ENCODE measurements at regions not wholly inside any gene's neighbourhood (a gene's known extent, or its start where the extent isn't known, plus 50 kb on each side); places are given as distances from the start of the nearest gene placed in this dataset.
A peak's percentile ranks its signal among the peaks of the same experiment; 100 is the strongest.
"Not testable (repeated sequence)": the region's sequence is repeated elsewhere in the genome, so short reads cannot be mapped to it uniquely, and the experiment has no call there.

DNA sequence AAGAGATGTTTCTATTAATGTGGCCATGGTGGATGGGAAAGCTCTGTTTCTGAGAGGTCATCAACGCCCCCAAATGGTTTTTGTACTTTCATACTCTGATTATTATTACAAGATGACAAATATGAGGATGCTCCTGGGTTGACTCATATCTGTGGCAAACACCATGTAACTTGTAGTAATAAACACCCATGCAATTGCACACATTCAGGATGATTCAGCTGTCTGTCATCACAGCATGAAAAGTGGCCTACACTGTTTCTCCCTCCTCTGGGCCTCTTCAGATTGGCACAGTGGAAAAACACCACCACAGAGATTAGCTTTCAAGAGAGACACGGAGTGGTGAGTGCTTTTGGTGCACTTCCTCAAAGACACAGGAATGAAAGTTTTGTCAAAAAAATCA lies 85.4 kb downstream of the MTNR1B start:
- H3K4me2 ChIP-seq (ENCODE audit: low read length), result peak overlapping the region; percentile 15
- no peaks in the 10 kb centered on the region for H3K27me3 ChIP-seq (ENCODE audit: control insufficient read depth, insufficient read depth, low read length)
- H3K4me3 ChIP-seq (ENCODE audit: low read length), result no peak overlapping the region
- no peaks in the 10 kb centered on the region for H3K9me3 ChIP-seq (replicated peaks; ENCODE audit: low read length)
- peaks cover 34% of the 10 kb centered on the region for H3K4me1 ChIP-seq (ENCODE audit: control insufficient read depth, insufficient read depth, low read length)
- H3K9ac ChIP-seq (ENCODE audit: low read depth, low read length), result no peak overlapping the region
- no peaks in the 10 kb centered on the region for H3K36me3 ChIP-seq (ENCODE audit: insufficient read depth, low read length)

DNA sequence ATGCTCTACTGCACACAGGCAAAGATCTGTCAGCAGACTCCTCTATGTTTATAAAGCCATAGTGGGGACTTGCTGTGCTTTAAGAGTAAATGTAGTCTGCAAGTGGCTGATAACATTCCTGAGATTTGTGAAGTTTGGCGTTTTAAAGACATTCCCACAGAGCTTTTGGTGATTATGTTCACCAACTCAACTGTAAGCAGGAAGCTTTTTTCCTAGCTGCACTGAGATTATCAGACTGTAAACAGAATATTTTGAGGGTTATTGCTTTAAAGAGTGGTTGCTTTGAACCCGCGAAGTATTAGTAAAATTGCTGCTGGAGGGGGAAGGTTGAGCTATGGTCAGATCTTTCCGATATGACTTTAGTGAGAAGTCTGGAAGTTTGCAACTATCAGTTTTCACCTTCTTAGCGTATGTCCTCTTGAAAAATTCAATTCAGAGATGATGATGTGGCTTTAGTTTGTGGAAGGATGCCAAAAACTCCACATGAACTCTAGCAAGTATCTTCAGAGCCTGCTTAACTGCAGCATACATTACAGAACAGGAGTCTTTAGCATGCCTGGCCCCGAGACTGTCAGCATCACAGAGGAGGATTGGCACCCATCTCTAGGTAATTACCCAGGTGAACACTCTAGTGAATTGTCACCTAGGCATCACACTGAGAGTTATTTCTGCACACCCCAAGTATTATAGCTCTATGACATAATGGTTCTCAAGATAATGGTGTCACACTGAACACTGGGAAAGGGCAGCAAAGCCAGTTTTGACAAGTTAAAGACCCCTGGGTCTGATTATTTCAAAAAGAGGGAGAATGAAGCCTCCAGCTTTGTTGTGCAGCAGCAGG lies 89.9 kb downstream of the MTNR1B start:
- H3K27me3 ChIP-seq (ENCODE audit: control insufficient read depth, insufficient read depth, low read length), result no peaks in the 10 kb centered on the region

DNA sequence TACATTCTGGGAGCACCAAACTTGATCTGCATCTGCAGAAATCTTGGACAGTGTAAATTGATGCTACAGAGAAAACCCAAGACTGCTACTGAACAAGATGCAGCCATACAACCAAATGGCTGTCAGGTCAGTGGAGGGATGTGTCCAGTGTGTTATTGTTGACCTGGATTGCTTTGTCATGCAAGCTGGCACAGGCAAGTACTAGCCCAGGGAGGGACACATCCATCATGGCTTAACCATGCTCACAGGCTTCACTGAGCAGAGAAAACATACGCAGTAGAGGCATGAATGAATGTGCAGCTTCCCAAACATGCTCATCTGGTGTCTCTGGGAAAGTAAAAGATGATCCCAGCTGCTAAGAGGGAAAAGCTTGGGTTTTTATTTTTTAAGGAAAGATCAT lies 93.6 kb downstream of the MTNR1B start:
- no peak overlapping the region for H3K4me2 ChIP-seq (ENCODE audit: low read length)
- no peaks in the 10 kb centered on the region for H3K36me3 ChIP-seq (ENCODE audit: insufficient read depth, low read length)
- no peaks in the 10 kb centered on the region for H3K27me3 ChIP-seq (ENCODE audit: control insufficient read depth, insufficient read depth, low read length)
- H3K9me3 ChIP-seq (replicated peaks; ENCODE audit: low read length), result no peaks in the 10 kb centered on the region
- no peak overlapping the region for H3K9ac ChIP-seq (ENCODE audit: low read depth, low read length)
- peaks cover 29% of the 10 kb centered on the region for H3K4me1 ChIP-seq (ENCODE audit: control insufficient read depth, insufficient read depth, low read length)
- H3K4me3 ChIP-seq (ENCODE audit: low read length), result no peak overlapping the region

More for the DNA sequence above, 89.9 kb downstream of the MTNR1B start:
- H3K9ac ChIP-seq (ENCODE audit: low read depth, low read length), result no peak overlapping the region
- H3K4me2 ChIP-seq (ENCODE audit: low read length), result no peak overlapping the region
- no peaks in the 10 kb centered on the region for H3K36me3 ChIP-seq (ENCODE audit: insufficient read depth, low read length)
- no peak overlapping the region for H3K4me3 ChIP-seq (ENCODE audit: low read length)
- H3K9me3 ChIP-seq (replicated peaks; ENCODE audit: low read length), result no peaks in the 10 kb centered on the region
- peaks cover 36% of the 10 kb centered on the region for H3K4me1 ChIP-seq (ENCODE audit: control insufficient read depth, insufficient read depth, low read length)

DNA sequence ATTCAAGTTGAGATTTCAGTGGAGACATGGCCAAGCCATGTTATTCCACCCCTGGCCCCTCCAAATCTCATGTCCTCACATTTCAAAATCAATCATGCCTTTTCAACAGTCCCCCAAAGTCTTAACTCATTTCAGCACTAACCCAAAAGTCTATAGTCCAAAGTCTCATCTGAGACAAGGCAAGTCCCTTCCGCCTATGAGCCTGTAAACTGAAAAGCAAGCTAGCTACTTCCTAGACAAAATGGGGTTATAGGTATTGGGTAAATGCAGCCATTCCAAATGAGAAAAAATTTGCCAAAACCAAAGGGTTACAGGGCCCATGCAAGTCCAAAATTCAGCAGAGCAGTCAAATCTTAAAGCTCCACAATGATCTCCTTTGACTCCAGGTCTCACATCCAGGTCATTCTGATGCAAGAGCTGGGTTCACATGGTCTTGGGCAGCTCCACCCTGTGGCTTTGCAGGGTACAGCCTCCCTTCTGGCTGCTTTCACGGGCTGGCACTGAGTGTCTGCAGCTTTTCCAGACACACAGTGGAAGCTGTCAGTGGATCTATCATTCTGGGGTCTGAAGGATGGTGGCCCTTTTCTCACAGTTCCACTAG lies 95.7 kb downstream of the MTNR1B start:
- not testable (repeated sequence) for H3K27me3 ChIP-seq (ENCODE audit: control insufficient read depth, insufficient read depth, low read length); H3K4me3 ChIP-seq (ENCODE audit: low read length); H3K4me2 ChIP-seq (ENCODE audit: low read length); H3K36me3 ChIP-seq (ENCODE audit: insufficient read depth, low read length); H3K9ac ChIP-seq (ENCODE audit: low read depth, low read length); H3K9me3 ChIP-seq (replicated peaks; ENCODE audit: low read length)
- peaks cover 29% of the 10 kb centered on the region for H3K4me1 ChIP-seq (ENCODE audit: control insufficient read depth, insufficient read depth, low read length)

DNA sequence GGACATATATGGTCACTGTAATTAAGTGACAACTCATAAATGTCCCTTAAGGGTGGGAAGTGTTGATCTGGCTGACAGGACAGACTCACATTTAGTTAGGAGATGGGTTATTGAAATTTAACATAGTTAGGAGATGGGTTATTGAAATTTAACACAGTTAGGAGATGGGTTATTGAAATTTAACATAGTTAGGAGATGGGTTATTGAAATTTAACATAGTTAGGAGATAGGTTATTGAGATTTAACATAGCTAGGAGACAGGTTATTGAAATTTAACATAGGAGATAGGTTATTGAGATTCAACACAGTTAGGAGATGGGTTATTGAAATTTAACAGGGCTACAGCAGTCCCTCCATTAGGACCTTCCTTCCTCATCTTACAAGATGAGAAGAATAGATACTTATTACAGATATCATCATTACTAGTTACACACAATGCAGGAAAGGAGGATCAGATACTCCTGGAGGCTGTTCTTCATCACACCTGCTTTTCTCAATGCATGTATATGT lies 98.5 kb downstream of the MTNR1B start:
- H3K27me3 ChIP-seq (ENCODE audit: control insufficient read depth, insufficient read depth, low read length), result no peaks in the 10 kb centered on the region
- no peaks in the 10 kb centered on the region for H3K9me3 ChIP-seq (replicated peaks; ENCODE audit: low read length)
- H3K4me2 ChIP-seq (ENCODE audit: low read length), result no peak overlapping the region
- peaks cover 21% of the 10 kb centered on the region for H3K4me1 ChIP-seq (ENCODE audit: control insufficient read depth, insufficient read depth, low read length)
- H3K36me3 ChIP-seq (ENCODE audit: insufficient read depth, low read length), result no peaks in the 10 kb centered on the region
- no peak overlapping the region for H3K4me3 ChIP-seq (ENCODE audit: low read length)
- H3K9ac ChIP-seq (ENCODE audit: low read depth, low read length), result no peak overlapping the region

DNA sequence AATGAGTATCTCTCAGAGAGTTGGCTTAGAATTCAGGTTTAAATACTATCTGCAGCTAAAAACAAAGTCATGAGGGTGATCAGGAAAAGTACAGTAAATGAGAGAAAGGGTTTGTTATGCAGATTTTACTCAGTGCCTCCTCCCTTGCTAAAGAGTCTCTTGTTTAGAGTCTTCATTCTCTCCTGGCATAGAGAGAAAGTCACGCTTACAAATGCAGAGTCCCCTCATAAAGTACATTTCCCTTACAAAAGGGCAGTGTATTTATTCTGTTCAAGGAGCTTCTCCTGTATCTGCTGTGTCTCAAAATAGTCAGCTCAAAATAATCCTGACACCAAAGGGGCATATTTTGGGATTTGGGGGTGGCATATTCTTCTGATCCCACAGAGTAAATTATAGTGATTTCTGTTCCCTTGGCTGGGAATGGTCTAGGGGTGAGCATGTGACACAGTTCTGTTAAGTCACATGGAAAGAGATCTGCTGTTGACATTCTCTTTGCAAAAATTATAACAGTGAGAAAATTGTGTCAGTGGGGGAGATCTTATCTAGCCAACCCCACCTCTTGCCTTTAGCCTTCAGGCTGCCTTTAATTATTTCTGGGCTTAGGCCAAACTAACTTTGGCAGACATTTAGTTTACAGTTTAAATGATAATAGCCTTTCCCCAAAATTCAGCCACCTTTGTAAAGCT lies 102.9 kb downstream of the MTNR1B start:
- H3K36me3 ChIP-seq (ENCODE audit: insufficient read depth, low read length), result no peaks in the 10 kb centered on the region
- peaks cover 10% of the 10 kb centered on the region for H3K4me1 ChIP-seq (ENCODE audit: control insufficient read depth, insufficient read depth, low read length)
- H3K9ac ChIP-seq (ENCODE audit: low read depth, low read length), result no peak overlapping the region
- H3K9me3 ChIP-seq (replicated peaks; ENCODE audit: low read length), result no peaks in the 10 kb centered on the region
- no peak overlapping the region for H3K4me2 ChIP-seq (ENCODE audit: low read length)
- H3K27me3 ChIP-seq (ENCODE audit: control insufficient read depth, insufficient read depth, low read length), result no peaks in the 10 kb centered on the region
- H3K4me3 ChIP-seq (ENCODE audit: low read length), result no peak overlapping the region

DNA sequence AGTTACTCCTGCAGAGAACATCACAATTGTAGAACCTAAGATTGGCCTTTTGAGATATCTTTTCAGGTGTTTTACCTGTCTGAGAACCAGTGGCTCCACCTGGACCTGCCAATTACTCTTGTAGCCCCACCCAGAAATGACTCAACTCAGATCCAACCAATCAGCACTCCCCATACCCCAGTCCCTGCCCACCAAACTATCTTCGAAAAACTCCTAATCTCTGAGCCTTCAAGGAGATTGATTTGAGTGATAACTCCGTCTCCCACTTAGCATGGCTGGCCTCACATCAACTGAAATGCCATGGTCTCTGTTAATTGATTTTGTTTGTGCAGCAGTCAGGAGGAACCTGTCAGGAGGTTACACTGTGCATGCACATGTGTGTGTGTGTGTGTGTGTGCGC lies 103.6 kb downstream of the MTNR1B start:
- no peaks in the 10 kb centered on the region for H3K27me3 ChIP-seq (ENCODE audit: control insufficient read depth, insufficient read depth, low read length)
- H3K9ac ChIP-seq (ENCODE audit: low read depth, low read length), result no peak overlapping the region
- H3K36me3 ChIP-seq (ENCODE audit: insufficient read depth, low read length), result no peaks in the 10 kb centered on the region
- no peak overlapping the region for H3K4me3 ChIP-seq (ENCODE audit: low read length)
- H3K4me2 ChIP-seq (ENCODE audit: low read length), result no peak overlapping the region
- H3K9me3 ChIP-seq (replicated peaks; ENCODE audit: low read length), result no peaks in the 10 kb centered on the region
- H3K4me1 ChIP-seq (ENCODE audit: control insufficient read depth, insufficient read depth, low read length), result peaks cover 10% of the 10 kb centered on the region

DNA sequence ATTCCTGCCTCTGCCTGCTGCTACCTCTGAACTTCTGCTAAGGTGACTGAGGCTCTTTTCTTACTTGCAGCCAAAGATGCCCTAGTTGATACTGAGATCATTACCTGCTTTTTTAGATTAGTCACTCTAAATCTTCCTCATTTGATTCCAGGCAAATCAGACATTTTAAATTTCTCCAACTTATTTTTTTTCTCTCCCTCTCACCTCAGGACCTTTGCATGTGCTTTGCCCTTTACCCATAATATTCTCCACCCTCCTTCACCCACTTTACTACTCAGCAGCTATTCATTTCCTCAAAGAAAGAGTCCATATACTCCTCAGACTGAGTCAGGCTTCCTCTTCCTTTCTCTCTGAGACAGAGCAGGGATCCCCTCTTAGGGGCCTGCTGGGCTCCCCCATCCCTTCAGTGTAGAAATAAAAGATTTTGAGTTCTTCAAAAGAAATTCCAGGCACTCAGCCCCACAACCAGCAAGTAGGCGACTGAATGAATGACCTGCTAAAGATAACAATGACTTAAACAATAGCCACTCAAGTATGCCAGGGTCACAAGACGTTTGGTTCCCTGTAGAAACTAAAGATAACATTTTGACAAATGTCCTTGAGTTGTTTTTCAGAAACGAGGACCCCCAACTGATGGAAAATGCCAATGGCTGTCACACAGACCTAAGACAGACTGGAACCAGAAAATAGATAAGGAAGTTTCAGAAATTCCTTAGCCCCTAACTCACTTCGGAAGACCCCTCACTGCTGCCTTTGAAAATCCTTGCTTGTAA lies 104.2 kb downstream of the MTNR1B start:
- Histone ChIP-seq H3K4me3 (ENCODE audit: low read length) (no peak overlapping the region), H3K36me3 (ENCODE audit: insufficient read depth, low read length) (no peaks in the 10 kb centered on the region), H3K9ac (ENCODE audit: low read depth, low read length) (no peak overlapping the region), H3K4me2 (ENCODE audit: low read length) (no peak overlapping the region), H3K9me3 (replicated peaks; ENCODE audit: low read length) (no peaks in the 10 kb centered on the region), H3K27me3 (ENCODE audit: control insufficient read depth, insufficient read depth, low read length) (no peaks in the 10 kb centered on the region), H3K4me1 (ENCODE audit: control insufficient read depth, insufficient read depth, low read length) (peaks cover 9% of the 10 kb centered on the region)

DNA sequence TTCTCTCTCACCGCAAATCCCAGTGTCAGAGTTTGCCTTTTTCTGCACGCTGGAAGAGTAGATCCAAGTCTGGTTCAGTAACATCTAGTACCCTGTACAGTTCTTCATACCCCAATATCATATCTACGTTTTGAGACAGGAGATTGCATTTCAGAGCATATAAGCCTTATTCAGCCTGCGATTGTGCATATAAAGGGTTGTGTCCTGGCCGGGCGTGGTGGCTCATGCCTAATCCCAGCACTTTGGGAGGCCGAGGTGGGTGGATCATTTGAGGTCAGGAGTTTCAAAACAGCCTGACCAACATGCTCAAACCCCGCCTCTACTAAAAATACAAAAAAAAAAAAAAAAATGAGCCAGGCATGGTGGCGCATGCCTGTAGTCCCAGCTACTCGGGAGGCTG lies 104.9 kb downstream of the MTNR1B start:
- Histone ChIP-seq H3K27me3 (ENCODE audit: control insufficient read depth, insufficient read depth, low read length) (no peaks in the 10 kb centered on the region), H3K4me3 (ENCODE audit: low read length) (no peak overlapping the region), H3K4me1 (ENCODE audit: control insufficient read depth, insufficient read depth, low read length) (peaks cover 3% of the 10 kb centered on the region), H3K4me2 (ENCODE audit: low read length) (no peak overlapping the region), H3K36me3 (ENCODE audit: insufficient read depth, low read length) (no peaks in the 10 kb centered on the region), H3K9ac (ENCODE audit: low read depth, low read length) (no peak overlapping the region), H3K9me3 (replicated peaks; ENCODE audit: low read length) (no peaks in the 10 kb centered on the region)

DNA sequence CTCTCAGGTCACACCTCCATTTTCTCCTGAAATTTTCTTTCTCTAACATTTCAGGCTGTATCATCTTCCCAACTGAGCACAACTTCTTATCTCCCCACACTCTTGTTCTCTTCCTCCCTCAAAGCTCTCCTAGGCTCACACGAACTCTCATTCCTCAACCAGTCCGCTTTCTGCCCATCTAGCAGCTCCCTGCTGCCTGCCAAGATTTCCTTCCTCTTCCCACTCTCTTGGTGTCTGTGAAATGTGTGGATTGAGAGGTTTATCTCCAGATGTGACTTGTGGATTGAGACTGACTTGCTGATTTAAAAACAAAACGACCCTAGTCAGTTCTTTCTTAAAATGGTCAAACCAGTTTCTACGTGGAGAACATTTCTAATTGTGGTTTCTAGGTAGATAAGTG lies 106.3 kb downstream of the MTNR1B start:
- Histone ChIP-seq H3K4me2 (ENCODE audit: low read length) (no peak overlapping the region), H3K27me3 (ENCODE audit: control insufficient read depth, insufficient read depth, low read length) (no peaks in the 10 kb centered on the region), H3K4me3 (ENCODE audit: low read length) (no peak overlapping the region), H3K9ac (ENCODE audit: low read depth, low read length) (no peak overlapping the region), H3K36me3 (ENCODE audit: insufficient read depth, low read length) (no peaks in the 10 kb centered on the region), H3K9me3 (replicated peaks; ENCODE audit: low read length) (no peaks in the 10 kb centered on the region), H3K4me1 (ENCODE audit: control insufficient read depth, insufficient read depth, low read length) (no peaks in the 10 kb centered on the region)

DNA sequence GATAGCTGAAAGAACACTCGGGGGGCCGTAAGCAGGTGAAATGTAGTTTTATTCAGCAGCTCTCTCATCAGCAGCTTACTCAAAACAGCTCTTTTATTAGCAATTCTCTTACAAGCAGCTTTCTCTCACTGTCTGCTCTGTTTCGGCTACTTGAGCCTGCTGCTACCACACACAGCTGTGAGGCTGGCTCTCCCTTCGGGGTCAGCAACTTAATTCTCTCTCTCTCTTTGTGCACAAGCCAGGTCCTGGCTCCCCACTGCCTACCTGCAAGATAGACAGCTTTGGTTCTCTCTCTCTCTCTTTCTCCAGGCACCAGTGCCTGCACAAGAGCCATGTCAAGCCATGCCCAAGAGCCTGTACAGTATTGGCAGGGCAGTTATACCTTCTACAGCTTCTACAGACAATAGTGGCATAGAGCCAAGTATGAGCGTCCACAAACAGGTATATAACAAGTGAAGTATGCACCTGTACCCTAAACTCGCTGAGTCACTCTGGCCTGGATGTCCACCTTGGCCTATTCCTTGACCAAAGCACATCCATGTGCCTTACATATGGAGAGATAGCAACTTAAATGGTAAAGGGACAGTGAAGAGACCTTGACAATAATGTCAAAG lies 110.8 kb downstream of the MTNR1B start:
- Histone ChIP-seq H3K9me3 (replicated peaks; ENCODE audit: low read length) (no peaks in the 10 kb centered on the region), H3K4me3 (ENCODE audit: low read length) (no peak overlapping the region), H3K4me1 (ENCODE audit: control insufficient read depth, insufficient read depth, low read length) (peaks cover 9% of the 10 kb centered on the region), H3K9ac (ENCODE audit: low read depth, low read length) (no peak overlapping the region), H3K36me3 (ENCODE audit: insufficient read depth, low read length) (no peaks in the 10 kb centered on the region), H3K4me2 (ENCODE audit: low read length) (no peak overlapping the region), H3K27me3 (ENCODE audit: control insufficient read depth, insufficient read depth, low read length) (no peaks in the 10 kb centered on the region)
